NCI-H1105 treated with DMSO at 0.1 percent for 48 hours (cell line): ENCODE measurements at regions not wholly inside any gene's neighbourhood (a gene's known extent, or its start where the extent isn't known, plus 50 kb on each side); places are given as distances from the start of the nearest gene placed in this dataset.

Source experiments
- DNase-seq: peaks from one replicate; lab custom pipeline; 2025; lab: John Stamatoyannopoulos, UW

- DNase-seq: no peak
Measured at GRCh38 chr1:71184410-71184809, 103.6 kb upstream of the ZRANB2 start.

GRCh38 chr1:71179997-71180396 is 99.2 kb upstream of the ZRANB2 start:
- no peak for DNase-seq

GRCh38 chr1:71170925-71171324 is 90.1 kb upstream of the ZRANB2 start:
- DNase-seq: no peak

GRCh38 chr1:71167505-71167904 is 86.7 kb upstream of the ZRANB2 start:
- no peak for DNase-seq

- peak; percentile 58 for DNase-seq
Measured at GRCh38 chr1:71166178-71167173, 85.6 kb upstream of the ZRANB2 start.

GRCh38 chr1:71157715-71158114 is 76.9 kb upstream of the ZRANB2 start:
- no peak for DNase-seq

- DNase-seq: no peak
Measured at GRCh38 chr1:71157151-71157550, 76.3 kb upstream of the ZRANB2 start.

- DNase-seq: no peak
Measured at GRCh38 chr1:71156590-71156989, 75.8 kb upstream of the ZRANB2 start.

- no peak for DNase-seq
Measured at GRCh38 chr1:71154429-71154828, 73.6 kb upstream of the ZRANB2 start.

- no peak for DNase-seq
Measured at GRCh38 chr1:71153826-71154225, 73.0 kb upstream of the ZRANB2 start.

GRCh38 chr1:71147637-71148360 is 67.0 kb upstream of the ZRANB2 start:
- no peak for DNase-seq

GRCh38 chr1:71135571-71135970 is 54.7 kb upstream of the ZRANB2 start:
- no peak for DNase-seq
